SHP77 treated with DMSO at 0.1 percent for 48 hours (cell line): ENCODE measurements at regions not wholly inside any gene's neighbourhood (a gene's known extent, or its start where the extent isn't known, plus 50 kb on each side); places are given as distances from the start of the nearest gene placed in this dataset.
"Not testable (repeated sequence)": the region's sequence is repeated elsewhere in the genome, so short reads cannot be mapped to it uniquely, and the experiment has no call there.

Experiments used
- DNase-seq: peaks from one replicate; lab custom pipeline; 2025; lab: John Stamatoyannopoulos, UW

DNA sequence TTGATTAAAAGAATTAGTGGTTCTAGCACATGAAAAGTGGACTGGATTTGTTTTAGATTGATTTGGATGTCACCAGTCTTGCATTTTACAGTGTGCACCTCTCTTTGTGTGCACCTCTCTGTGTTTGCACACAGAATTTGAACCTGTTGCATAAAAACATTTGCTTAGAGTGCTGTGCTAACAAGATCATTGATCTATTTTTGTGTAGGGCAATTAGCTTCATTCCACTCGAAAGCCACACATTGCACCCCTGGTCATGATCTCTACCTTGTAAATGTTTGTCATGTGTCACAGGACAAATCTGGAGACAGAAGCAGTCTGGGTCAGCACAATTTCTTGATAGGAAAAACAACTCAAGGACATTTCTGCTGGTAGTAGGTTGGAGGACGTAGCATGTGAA, 258.7 kb upstream of the LINC00305 start:
- no peak for DNase-seq

GRCh38 chr18:64405161-64405560, 256.3 kb upstream of the LINC00305 start:
- no peak for DNase-seq

DNA sequence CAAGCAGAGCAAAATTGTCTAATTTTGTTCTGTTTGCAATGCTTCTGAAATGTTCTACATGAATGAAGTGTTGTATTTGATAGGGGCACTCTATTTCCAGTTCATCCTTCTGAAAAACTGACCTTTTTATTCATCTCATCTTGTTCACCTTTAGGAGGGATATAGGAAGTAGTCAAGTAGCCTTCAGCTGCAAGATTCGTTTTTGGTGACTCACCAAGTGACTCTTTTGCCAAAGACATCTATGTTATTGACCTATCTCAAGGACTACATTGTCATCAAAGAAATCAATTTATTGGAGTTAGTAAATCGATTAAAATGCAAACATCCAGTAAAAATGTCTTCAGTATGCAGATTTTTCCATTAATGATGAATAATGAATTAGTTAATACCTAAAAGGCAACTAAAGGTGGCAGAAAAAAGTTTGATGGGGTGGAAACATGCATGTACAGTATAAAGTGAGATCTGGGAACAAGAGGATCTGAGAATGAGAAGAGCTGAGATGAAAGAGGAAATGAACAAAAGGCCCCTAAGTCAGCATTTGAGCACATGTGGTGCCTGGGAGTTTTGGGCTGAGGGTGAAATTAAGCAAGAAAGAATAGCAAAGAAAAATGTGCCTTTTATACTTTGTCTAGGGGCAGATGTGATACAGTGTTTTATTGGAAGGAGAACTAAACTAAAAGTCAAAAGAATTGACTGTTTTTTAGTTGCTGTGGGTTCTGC, 255.1 kb upstream of the LINC00305 start:
- no peak for DNase-seq

- DNase-seq = no peak
Observed at GRCh38 chr18:64402636-64403035, 253.7 kb upstream of the LINC00305 start.

GRCh38 chr18:64401268-64402060, 252.6 kb upstream of the LINC00305 start:
- no peak for DNase-seq

GRCh38 chr18:64399566-64399965, 250.7 kb upstream of the LINC00305 start:
- no peak for DNase-seq

DNA sequence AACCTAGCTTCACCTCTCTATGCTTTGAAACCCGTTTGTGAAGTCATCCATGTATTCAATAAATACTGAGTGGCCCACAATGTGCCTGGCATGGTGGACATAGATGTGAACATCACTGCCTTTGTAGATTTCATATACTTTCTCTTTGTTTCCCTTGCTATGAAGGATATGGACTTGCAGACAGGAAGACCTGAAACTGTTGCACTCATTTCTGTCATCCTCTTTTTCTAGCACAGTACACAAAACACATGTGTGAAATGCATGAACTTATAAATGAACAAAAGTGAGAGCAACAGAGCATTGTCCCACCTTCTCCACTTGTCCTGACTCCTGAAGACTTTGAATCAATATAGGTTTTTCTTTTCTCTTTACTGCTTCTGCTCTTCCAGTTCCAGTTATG, 249.4 kb upstream of the LINC00305 start:
- DNase-seq = no peak

GRCh38 chr18:64392202-64392601, 243.3 kb upstream of the LINC00305 start:
- no peak for DNase-seq

DNA sequence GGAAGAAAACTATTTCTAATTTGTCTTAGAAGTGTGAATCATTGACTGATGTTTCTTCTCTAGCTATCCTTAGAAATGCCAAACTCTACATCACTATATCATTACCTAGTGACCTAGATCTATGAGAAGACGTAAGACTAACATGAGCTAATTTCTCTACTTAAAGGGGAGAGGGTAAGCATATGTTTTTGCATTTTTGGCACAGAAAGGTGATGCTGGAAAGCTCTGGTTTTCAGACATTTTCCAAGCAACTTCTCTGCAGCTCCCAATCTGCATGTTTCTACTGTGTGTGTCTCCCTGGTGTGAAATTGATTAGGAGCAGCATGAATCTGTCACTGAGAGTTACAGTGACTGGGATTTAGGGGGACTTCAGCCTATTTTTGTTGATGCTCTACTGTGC, 235.2 kb upstream of the LINC00305 start:
- no peak for DNase-seq

DNA sequence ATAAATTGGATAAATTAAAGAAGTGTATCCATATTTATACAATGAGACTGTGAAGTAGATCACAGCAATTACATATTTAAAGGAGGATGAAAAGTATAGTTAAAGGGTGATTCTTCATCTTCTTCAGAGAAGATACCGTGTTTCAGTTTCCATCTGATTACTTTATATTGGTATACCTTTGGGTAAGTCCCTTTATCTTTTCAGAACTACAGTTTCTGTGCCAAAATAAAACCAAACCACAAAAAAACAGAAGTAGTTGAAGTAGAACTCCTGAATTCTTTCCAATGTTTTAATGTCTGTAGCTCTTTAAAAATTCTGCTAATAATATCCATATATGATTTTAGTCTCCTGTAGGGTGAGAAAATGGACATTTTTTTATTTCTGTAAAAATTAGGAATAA, 231.2 kb upstream of the LINC00305 start:
- DNase-seq = no peak

DNA sequence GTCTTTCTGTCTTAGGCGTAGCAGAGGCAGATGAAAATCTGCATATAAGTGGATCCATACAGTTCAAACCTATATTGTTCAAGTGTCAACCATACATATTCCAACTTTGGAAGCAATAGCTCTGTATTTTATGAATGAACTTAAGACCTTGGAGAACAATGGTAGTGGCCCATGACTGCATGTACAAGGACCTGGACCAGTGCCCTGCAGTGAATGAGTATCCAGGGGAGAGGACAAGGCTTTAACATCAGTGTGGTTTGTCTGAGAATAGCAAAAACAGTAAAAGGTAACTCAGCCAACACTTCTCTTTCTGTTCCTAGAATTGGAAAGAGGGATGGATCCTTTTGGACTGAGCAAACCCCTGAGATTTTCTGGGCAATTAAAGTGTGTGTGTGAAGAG, 230.8 kb upstream of the LINC00305 start:
- DNase-seq = no peak

DNA sequence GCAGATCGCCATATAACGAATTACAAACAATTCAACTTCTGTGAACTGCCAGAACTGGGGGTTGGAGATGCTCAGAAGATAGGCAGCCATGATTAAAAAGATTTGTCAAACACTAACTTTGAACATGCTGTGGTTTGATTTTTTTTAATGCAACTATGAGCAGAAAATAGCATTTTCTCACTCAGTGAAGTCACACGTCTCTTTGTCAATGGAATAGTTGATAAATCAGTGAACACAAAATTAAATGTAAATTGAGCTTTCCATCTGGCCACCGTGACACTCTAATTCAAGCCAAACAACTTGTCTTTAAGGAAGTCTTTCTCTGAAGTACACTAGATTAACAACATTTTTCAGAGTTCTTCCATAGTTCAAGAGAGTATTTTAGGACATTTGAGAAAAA, 228.6 kb upstream of the LINC00305 start:
- no peak for DNase-seq

DNA sequence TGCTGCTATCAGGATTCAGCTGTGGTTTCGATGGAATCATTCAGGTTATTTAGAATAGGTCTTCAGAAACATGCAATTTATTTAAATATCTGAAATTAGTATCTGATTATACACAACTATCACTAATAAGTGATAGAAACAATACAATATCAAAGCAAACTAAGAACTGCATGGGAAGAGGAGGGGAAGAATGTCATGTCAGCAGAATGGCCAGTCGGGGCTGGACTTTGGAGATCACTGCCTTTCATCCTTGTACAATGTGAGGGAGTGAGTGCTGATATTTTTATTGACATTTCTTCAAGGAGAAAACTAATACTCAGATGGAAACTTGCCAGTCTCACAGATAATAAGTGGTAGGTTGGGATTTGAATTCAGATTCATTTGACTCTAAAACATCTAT, 224.0 kb upstream of the LINC00305 start:
- DNase-seq = no peak

GRCh38 chr18:64369830-64370440, 221.0 kb upstream of the LINC00305 start:
- not testable (repeated sequence) for DNase-seq

DNA sequence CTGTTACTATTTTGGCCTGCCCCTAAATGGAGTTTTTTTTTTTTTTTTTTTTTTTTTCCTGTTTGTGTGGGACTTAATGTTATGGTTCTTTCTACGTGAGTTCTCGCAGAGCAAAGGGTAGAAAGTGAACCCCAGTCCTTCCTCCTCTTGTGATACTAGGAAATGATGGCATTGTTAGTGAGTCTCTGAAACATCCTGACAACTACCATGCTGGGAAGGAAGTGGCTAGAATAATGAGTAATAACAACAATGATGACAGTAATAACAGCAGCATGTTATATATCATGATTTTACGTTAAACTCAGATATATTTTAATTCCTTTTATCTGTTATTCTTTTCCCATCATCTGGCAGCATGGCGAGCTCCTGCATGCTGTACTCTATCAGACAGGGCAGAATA, 216.2 kb upstream of the LINC00305 start:
- no peak for DNase-seq

DNA sequence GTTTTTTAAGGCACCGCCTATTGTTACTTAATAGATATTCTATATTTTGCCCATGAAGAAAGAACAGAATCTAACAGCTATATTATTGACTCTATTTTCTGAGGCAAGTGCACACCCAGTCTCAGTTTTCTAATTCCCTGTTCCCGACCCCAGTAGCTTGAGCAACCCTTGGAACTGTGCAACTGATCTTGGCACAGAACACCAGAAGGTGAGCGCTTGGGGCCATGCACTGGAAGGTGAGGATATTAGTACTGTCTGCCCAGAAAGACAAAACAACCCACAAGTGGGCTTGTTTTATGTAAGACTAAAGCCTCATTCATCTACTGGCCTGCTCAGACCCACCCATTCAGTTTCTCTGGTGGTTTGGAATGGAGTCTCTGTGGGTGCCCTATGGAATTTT, 188.8 kb upstream of the LINC00305 start:
- DNase-seq = no peak

GRCh38 chr18:64337018-64337417, 188.1 kb upstream of the LINC00305 start:
- no peak for DNase-seq

DNA sequence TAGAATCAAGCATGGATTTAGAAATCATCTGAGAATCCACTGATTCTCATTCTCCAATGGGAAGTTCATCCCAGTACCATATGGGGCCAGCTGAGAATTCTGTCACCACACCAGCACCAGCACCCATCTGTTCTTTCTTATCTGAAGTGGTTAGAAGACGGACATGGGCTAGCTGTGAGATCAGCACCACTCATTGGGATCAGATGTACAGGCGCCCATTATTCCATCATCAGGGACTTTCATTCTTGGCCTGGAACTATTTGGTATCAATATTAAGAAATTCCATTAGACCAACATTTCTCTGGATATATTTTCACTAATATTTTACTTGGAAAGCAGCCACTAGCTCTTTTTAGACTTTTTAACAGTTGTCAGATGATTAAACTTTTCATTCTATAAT, 185.9 kb upstream of the LINC00305 start:
- DNase-seq = no peak

GRCh38 chr18:64333584-64333983, 184.7 kb upstream of the LINC00305 start:
- no peak for DNase-seq

DNA sequence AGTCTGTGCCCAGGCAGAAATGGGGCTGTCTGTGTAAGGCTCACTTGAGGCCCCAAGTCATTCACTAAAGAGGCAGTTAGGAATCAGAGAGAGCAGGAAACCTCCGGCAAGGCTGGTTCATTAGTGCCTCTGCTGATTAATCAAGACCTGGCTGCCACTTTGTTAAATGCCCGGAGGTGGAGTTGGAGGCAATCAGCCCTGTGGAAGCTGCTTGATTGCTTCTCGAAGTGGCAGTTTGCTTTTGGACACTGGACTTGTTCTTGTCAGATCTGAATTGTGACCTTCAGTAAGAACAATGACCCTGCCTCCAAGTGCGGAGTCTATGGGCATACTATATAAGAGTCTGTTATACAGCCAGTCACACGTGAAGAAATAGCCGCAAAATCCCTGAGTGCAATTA, 183.9 kb upstream of the LINC00305 start:
- DNase-seq = no peak

DNA sequence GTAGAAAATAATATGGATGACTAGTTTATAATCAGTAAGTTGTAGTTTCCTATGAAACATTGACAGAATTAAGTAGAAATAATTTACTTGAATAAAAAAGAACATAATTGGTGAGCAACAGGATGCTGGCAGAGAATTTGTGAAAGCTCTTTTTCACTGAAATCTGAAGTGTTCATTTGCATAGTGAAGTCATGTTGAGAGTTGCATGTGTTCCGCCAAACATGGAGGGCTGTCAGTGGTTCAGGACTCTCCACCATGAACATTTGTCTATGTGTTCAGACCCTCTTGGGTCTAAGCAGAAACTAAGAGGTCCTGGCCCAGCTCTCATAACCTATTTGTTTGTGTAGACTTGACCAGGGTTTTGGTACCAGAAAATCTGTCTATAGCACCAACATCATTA, 182.5 kb upstream of the LINC00305 start:
- no peak for DNase-seq

GRCh38 chr18:64330931-64331330, 182.0 kb upstream of the LINC00305 start:
- no peak for DNase-seq

- DNase-seq = no peak
Observed at GRCh38 chr18:64330161-64330560, 181.3 kb upstream of the LINC00305 start.
